ENCODE measurements at regions not wholly inside any gene's neighbourhood (a gene's known extent, or its start where the extent isn't known, plus 50 kb on each side); places are given as distances from the start of the nearest gene placed in this dataset.

DNA sequence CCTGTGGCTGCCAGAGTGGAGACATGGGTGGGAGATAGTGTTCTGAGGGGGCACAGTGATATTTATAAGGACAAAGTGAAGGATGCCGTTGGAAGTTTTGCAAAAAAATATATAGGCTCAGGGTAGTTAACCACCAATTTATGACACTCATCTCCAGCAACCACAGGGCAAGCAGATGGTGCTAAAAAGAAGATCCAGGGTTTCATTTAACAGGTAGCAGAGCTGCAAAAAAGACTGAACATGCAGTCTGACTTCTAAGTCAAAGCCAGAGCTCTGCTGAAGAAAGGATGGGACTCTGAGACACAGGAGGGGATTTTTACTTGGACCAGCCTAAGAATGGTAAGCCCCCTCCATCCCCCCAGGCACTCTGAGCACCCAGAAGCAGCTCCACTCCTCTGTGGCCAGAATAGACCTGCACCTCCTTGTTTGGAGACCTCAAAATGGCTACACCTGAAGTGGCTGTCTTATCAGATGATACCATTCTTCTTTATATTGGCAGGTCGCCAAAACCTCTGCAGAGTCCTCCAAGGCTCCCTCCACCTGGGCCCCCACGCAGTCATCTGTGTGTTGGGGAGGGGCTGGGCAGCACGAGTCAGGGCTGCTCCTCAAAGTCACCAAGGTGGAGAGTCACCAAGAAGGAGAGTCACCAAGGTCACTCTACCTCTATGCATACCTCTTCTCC, 161.4 kb upstream of the FAM9B start:
- no peak for DNase-seq (ENCODE audit: low read depth in 2 of 2)

DNA sequence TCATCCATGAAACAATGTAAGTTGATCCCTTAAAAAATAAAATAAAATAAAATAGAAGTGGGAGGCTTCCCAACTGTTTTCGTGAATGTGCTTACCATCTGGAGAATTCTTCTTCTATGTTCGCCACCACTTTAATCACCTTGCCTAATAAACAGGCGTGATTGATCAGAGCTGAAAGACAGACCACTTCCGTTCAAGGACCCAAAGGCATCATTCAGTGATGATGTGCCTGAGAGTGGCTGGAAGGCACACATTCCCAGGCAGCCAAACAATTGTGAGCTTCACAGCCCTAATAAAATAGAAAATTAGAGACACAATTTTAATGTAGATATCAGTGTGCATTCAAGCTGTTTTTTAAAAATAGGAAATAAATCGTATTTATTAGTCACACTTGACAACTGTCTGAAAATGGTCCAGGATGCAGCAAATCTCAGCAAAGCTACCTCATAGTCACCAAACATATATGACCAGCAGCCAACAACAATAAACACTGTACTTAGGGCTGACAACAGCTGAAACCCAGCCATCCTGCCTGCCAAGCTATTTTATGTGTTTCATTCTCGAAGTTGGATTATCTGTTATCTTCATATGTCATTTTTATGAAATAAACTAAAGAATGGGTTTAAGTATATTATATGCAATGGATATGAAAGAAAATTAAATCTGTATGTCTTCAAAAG, 163.2 kb upstream of the FAM9B start:
- no peak for DNase-seq (ENCODE audit: low read depth in 2 of 2)

DNA sequence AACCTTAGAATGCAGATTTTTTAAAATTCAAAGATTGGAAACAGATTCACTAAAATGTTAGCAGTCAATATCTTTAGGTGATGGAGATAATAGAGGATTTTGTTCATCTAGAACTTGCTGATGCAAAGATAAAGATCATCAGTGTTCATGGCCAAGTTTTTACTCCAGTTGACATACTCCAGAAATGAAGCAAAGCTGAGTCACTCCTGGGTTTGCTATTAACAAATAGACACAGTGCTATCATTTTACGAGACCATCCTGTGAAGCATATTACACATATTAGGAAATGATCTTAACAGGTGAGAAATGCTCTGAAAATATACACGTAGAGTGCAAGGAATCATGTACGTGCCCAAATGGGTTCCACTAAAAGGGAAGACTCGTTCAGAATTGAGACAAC, 170.6 kb upstream of the FAM9B start:
- no peak for DNase-seq (ENCODE audit: low read depth in 2 of 2)

- DNase-seq (ENCODE audit: low read depth in 2 of 2), result no peak
Measured at GRCh38 chrX:9205599-9206223, 171.8 kb upstream of the FAM9B start.

DNA sequence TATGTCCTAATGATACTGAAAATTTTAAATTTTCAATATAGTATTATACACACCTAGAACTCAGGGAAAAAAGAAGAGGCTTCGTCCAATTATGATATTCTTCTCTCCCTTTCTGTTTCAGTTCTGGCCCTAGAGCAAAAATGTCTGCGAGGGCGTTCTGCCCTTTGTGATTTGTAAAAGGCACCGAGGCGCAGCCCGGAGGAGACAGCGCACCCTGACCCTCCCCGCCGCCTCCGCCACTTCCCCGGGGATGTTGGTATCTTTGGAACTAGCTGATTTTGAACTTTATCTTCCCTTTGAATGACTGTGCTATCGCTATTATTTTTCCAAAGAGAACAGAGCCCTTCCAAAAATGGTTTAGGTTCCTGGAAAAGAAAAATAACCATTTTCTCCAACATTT, 173.2 kb upstream of the FAM9B start:
- DNase-seq (ENCODE audit: low read depth in 2 of 2), result no peak

- no peak for DNase-seq (ENCODE audit: low read depth in 2 of 2)
Measured at GRCh38 chrX:9211269-9211668, 177.3 kb upstream of the FAM9B start.

- no peak for DNase-seq (ENCODE audit: low read depth in 2 of 2)
Measured at GRCh38 chrX:9221781-9222180, 187.9 kb upstream of the FAM9B start.

GRCh38 chrX:9222299-9222698, 188.4 kb upstream of the FAM9B start:
- no peak for DNase-seq (ENCODE audit: low read depth in 2 of 2)

GRCh38 chrX:9227276-9227675, 193.3 kb upstream of the FAM9B start:
- DNase-seq (ENCODE audit: low read depth in 2 of 2), result no peak

DNA sequence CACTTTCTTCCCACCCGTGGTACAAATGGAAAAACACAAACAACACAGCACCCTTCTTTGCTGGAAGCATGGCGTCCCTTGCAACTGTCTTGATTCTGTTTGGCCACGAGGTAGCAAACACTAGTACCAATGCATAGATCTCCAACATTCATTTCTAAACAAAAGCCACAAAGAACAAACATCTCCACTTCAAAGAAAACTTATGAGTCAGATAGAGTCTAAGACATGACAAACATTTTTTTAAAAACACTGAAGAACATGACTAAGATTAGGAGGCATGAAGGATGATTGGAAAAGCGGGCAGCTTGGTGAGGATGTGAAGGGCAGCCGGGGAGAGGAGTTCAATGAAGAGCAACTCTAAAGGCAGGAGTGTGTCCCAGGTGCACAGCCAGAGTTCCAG, 197.6 kb upstream of the FAM9B start:
- no peak for DNase-seq (ENCODE audit: low read depth in 2 of 2)

DNA sequence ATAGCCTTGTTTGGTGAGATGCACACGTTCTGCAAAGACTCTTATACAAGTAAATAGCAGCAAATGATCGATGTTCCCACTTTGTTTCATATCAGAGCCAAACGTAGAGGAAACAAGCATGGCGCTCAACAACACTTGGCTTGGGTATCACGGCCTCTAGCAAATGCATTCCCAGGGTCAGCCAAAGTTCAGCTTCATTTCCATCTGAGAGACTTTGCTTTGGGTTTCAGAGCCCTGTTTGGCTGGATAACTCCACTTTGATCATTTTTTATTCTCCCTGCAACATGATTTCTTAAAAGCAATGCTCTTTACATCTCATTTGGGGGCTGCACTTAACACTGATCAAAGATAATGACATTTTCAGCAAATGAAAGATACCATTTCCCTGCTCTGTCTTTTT, 199.2 kb upstream of the FAM9B start:
- no peak for DNase-seq (ENCODE audit: low read depth in 2 of 2)

GRCh38 chrX:9234315-9234714, 200.4 kb upstream of the FAM9B start:
- DNase-seq (ENCODE audit: low read depth in 2 of 2), result no peak

- DNase-seq (ENCODE audit: low read depth in 2 of 2), result no peak
Measured at GRCh38 chrX:9235722-9236121, 201.8 kb upstream of the FAM9B start.

GRCh38 chrX:9240956-9241355, 207.0 kb upstream of the FAM9B start:
- no peak for DNase-seq (ENCODE audit: low read depth in 2 of 2)

- no peak for DNase-seq (ENCODE audit: low read depth in 2 of 2)
Measured at GRCh38 chrX:9241427-9241826, 207.5 kb upstream of the FAM9B start.

DNA sequence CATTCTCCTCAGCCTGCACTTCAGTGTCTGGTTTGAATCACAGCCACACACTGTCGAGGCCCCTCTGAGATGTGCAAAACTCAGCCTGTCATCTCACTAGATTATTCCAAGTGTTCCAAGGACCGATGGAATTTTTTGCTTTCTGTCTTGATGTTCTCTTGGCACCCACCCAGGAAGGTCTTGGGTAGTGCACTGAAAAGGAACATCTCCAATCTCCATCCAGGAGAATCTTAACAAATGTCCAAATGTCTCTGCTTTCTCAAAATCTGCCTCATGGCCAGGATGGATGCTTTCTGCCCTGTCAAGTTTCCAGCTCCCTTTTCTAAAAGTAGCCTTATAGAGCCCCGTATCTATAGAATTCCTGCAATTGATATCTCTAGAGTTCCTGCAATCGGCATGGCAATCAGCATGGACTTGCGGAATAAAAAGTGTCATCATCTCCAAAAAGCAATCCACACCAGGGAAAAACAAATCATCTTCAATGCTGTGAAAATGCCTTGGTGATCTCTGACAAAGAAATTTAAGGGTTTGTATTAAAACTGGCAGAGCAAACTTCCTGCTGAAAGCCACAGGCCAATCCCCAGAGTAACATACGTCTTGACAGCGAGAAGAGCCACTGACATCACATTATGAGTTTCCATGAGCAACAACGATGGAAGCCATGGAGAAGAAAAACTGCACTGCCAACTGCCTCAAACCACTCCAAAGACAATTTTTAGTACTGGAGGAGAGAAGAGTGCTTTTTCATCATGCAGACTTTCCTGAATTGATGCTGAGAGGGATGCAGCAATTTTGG, 215.3 kb upstream of the FAM9B start:
- no peak for DNase-seq (ENCODE audit: low read depth in 2 of 2)

GRCh38 chrX:9252182-9252581, 212.7 kb upstream of the TBL1X start:
- no peak for DNase-seq (ENCODE audit: low read depth in 2 of 2)

DNA sequence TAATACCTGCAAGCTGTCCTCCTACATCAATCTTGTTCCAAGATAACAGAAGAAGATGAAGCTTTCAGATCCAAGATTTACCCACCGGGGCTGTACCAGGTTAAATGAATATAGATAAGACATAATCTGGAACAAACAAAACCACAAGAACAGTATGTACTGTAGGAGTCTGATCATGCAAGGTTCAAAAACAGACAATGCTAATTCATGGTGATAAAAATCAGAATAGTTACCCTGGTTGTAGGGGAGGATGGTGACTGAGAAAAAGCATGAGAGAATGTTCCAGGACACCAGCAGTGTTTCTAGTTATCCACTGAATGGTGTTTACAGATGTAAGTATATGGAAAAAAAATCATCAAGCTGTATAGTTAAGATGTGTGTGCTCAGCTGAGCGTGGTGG, 211.6 kb upstream of the TBL1X start:
- DNase-seq (ENCODE audit: low read depth in 2 of 2), result no peak

DNA sequence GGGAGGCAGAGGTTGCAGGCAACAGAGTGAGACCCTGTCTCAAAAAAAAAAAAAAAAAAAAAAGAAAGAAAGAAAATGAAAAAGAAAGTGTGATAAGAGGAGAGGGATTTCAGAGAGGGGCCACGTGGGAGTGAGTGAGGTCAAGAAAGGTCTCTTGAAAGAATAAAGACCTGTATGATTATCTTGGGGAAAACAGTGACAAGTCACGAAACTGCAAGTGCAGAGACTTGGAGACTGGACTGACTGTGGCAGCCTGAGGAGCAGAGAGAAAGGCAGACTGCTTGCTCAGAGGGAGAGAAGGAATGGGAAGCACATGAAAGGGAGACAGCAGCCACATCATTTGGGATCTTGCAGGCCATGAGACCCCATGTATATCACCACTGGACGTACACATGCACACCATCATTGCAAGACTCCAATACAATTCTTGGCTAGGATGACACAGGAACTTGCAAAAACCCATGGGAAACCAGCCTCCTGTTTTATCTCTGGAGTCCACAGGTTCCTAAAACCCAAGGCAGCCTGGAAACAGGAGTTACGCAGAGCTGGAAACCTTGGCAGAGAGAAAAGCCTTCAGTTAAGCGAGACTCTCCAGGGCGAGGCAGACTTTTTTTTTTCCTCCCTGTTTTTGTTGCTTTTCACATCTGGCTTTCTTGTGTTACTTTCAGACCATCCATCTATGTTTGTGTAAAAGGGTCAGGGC, 207.0 kb upstream of the TBL1X start:
- DNase-seq (ENCODE audit: low read depth in 2 of 2), result no peak

DNA sequence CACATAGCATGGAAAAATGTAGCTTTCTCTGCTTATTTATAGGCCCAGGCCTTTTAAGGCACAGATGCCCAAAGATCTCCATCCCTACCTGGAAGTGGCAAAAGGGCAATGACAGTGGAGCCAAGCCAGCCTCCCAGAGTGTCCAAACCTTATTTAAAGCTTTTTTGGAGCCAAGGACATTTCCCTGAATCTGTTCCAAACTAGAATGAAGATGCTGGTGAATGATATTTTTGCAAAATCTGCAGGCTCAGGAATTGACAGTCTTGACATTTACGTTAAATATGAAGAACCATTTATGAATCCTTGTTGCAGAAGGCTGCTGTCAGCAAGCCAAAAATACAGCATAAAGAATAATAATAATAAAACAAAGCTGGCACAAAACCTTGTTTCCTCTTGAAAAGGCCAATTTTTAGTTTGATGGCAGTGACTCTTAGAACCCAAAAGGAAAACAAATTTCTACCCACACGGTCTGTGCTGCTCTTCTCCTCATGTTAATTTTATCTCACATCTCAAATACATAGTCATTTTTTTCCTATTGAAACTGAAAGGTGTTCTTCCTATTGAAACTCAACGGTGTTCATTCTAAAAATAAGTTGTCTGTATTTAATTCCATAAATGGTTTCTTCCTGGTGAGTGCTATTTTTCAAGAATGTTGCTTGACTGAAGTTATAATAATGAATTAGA, 206.3 kb upstream of the TBL1X start:
- no peak for DNase-seq (ENCODE audit: low read depth in 2 of 2)

DNA sequence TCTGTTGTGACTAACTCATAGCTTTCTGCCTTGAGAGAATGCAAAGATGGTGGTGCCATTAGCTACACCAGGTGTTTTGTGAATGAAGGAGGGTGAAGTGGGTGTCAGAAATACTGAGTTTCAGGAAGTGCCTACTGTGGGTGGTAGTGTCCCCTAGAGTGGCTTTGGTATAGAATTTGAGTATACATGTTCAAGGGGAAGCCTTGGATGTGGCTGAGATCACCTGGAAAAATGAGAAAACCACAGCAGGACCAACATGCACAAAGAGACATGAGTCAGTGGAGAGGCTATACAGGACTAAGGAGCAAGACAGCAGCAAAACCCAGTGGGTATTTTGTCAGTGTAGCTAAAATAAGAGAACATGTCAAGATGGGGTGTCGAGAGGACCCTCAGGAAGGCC, 204.3 kb upstream of the TBL1X start:
- DNase-seq (ENCODE audit: low read depth in 2 of 2), result no peak
